Endothelial cell of hepatic sinusoid (primary cell): ENCODE measurements at regions not wholly inside any gene's neighbourhood (a gene's known extent, or its start where the extent isn't known, plus 50 kb on each side); places are given as distances from the start of the nearest gene placed in this dataset.

Experiments used
- in situ Hi-C: cut with HindIII; loops from 2 replicates; pipeline ENCODE4 v1.10.0; 2017; ENCODE audit warnings: low sequenced_read_pairs

DNA sequence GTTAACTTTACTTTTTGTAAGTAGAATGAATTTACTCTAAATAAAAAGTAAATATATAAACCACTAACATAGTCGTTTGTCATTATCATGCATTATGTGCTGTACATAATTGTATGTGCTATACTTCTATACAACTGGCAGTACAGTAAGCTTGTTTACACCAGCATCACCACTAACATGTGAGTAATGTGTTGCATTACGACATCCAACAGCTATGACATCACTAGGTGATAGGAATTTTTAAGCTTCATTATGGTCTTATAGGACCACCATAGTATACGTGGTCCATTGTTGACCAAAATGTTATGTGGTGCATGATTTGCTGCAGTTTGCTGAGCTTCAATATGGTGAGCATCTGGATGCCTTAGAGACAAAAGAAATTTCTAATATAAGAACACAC lies 819.1 kb upstream of the GRAMD2B start:
- in situ Hi-C loops = no loop called here

DNA sequence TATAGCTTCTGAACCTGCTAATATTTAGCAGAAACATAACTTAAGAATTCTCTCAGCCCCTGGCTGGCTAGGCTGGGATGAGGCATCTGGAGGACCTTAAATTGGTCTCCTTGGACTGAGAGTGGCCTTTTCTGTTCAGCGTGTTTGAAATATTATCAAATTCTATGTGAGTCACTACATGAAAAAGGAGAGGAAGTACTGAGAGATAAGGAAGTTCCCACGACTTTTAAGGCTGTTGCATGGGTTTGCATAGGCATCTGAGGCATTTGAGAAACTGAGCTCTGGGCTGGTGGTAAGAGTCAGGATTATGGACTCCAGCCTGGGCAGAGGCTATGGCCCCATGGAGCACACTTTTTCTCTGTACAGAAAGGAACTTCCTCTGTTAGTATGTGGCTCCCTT lies 816.2 kb upstream of the GRAMD2B start:
- in situ Hi-C loops = no loop called here

DNA sequence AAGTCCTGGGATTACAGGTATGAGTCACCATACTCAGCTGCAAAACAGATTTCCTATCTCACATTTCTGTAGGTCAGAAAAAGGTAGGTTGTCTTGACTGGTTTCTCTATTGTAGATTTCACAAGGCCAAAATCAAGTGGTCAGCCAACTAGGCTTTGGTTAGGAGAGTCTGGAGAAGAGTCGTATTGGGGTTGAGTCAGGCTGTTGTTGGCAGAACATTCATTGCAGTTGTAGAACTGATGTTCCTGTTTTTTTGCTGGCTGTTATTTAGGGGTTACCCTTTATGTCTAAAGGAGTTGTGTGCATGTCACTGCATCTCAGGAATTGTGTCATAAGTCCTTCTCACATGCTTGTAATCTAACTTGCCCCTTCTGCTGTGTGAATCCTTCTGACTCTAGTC lies 814.2 kb upstream of the GRAMD2B start:
- in situ Hi-C loops = no loop called here

DNA sequence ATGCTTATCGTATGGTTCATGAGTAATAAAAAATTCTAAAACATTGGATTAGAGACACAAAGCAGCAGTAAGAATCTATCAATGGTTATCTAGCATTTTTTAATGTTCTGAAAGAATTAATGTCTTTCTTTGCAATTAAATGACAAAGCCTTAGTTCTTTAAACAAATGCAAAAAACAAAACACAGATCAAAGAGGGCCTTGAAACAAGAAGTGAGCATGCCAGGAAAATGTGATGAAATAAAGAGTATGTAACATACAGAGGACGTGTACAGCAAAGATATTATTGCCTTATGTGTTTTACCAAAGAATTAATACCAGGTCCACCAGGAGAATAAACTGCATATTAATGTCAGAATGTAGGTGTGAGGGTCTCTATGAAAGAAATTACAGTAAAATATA lies 812.3 kb upstream of the GRAMD2B start:
- in situ Hi-C loops = no loop called here

DNA sequence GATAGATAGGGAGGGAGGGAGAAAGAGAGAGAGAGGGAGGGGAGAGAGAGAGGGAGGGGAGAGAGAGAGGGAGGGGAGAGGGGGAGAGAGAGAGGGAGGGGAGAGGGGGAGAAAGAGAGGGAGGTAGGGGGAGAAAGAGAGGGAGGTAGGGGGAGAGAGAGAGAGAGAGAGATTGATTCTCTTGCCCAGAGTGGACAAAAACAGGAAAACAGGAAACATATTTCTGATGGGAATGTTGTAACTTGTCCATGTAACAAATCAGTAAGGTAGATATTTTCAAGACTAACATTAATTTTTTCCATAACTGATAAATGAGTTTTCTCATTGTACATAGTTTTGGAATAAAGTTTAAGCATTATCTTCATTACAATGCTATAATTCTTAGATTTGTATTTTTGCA lies 811.7 kb upstream of the GRAMD2B start:
- in situ Hi-C loops = no loop called here

DNA sequence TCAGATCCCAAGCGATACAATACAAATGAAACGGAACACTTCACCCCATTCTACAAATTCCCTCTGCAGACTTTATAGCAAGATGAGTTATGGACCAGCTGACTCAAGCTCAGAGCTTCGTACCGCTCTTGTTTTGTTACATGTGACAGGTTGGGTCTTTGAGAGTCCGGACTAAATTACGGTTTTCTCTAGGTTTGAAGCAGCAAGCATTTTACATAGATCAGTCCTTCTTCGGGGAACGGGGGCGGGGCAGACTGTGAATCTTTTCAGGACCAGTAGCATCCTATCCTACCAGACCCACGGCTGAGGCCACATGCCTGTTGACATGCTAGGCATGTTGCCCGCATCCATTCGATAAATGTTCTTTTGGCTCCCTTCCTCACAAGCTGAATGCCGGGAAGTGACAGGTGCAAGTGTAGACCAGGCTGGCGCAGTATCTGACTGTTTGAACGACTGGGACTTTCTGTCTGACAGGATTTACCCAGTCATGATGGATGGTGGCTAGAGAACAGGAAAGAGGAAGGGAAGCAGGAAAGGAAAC lies 811.0 kb upstream of the GRAMD2B start:
- in situ Hi-C loops = no loop called here

DNA sequence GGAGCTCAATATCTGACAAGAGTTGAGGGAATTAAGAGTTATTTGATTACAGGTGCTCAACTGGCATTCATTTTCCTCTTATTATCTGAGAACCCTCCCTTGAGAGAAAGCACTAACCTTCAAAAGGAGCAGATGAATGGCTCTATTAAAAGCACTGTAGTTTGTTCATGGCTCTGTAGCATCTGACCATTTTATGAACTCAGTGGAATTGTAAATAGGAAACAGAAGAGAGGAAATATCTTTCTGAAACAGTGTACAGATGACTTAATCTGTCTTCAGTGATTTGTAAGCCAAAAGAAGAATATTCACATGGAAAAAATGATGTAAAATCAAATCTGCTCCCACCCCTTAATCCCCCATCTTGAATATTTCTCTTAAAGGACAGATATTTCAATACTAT lies 810.4 kb upstream of the GRAMD2B start:
- in situ Hi-C loops = no loop called here

DNA sequence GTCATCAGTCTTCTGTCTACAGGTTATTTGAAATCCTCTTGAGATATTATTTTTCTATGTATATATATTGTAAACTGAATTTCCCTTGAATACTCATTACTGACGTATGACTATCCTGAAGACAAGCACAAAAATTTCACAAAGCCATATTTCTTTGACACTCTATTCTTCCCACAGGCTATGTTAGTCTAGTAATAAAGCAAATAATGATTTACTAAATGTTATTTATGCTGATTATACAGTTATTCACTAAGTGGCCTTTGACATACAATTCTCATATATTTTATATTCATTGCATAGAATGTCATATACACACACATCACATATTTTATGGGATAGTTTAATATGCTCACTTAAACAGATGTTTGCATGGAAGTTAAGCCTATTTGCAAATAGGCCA lies 793.0 kb upstream of the GRAMD2B start:
- in situ Hi-C loops = no loop called here

DNA sequence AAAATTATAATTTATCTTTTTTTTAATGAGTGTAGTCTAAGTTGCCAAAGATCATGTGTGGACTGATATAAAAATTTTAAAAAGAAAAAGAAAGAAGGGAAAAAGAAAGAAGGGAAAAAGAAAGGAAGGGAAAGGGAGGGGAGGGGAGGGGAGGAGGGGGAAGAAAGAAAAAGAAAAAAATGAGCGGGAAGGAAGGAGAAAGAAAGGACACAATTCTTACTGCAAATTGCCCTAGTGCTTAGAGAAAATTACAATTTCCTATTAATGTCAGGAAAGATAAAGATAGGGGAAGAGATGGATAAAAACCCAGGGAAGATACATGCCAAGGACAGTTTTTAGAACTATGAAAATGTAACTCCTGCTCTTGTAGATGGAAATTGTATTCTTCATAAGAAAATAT lies 789.7 kb upstream of the GRAMD2B start:
- in situ Hi-C loops = no loop called here

DNA sequence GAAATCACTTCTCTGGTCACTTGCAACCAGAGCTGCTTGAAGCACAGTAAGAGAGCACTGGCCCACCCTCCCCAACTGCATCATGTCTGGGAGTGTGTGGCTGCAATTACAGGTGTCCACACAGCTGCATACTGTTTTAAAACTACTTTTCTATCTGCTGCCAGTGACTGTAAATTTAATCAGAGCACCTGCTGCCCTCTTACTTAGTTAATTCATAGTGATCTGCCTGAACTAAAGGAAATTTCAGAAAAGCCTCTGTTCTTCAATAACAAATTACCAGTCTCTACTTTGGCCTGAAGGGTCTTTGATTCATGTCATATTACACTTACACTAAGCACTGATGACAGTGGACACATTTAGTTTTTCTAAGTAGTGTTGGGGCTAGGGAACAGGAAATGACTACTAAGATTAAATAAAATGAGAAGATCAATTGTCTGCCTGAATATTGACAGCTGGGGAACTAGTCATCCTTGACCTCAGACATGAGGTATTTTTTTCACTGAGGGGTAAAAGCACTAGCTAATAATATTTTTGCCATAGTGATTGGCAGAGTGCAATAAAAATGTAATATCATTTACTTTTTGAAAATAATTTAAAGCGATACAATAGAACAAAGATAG lies 788.9 kb upstream of the GRAMD2B start:
- in situ Hi-C loops = no loop called here

DNA sequence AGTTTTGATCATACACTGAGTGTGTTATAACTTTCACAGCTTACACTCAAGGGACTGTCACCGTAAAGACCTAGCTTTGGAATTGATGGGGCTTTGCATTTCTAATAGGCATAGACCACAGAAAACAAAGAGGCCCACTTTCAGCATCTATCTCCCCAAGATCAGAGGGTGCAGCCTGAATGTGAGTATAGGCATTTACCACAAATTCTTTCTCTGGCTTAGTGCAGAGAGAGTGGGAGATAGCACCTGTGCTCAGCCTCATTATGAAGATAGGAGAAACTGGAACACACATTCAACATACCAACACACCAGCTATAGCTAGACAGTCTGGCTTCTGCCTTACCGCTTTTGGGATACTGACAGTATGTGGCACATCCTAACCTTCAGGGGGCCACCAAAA lies 783.4 kb upstream of the GRAMD2B start:
- in situ Hi-C loops = loop anchor here (5.0 kb wide), 1 partner anchor 57 kb away; no protein-coding TSS in a partner anchor

DNA sequence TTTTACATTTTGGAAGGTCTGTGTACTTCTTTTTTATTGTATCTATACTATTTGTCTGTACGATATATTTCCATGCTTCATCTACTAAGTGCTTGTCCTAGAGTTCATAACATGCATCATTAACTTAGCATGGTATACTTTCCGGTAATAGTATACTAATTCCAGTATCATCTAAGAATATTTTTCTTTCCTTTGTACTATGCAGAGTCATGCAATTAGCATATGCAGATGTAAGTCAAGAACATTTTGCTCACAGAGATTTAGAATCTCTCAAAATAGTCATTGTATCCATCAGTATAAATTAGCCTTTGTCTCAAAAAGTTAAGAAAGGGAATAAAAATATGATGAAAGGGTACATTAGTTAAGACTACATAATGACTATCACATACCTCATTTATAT lies 770.4 kb upstream of the GRAMD2B start:
- in situ Hi-C loops = no loop called here

DNA sequence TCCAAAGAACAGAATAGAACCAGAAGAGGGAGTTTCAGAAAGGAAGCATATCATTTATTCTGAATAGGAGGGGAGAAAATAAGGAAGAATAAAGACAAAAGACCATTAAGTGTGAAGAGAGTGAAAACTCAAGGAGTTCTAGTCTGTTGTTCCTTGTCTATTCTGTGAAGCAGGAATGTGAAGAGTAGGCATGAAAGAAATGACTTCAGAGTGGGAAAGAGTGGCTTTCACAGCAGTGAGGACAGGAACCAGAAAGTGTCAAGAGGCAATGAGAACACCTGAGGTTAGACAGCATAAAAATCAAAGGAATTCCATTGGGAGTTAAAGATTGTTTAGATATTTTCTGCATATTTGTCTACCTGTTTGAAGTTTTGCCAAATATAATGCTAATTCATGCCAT lies 768.8 kb upstream of the GRAMD2B start:
- in situ Hi-C loops = no loop called here

DNA sequence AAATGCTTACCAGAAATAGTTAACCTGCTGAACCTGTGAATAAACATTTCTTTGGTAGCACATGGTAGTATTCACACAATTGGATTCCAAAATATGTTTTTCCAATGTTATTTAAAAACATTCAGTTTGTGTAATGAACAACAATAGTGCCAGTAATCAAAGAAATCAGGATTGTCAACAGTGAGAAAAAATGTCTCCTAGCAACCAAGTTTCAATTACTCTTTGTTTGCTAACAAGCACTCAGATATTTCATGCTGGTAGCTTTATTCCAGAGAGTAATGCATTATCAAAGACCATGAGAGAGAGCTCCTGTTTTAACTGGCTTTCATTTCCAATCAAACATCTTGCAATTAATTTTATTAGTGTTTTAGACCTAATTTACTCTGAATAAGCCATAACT lies 768.1 kb upstream of the GRAMD2B start:
- in situ Hi-C loops = no loop called here

DNA sequence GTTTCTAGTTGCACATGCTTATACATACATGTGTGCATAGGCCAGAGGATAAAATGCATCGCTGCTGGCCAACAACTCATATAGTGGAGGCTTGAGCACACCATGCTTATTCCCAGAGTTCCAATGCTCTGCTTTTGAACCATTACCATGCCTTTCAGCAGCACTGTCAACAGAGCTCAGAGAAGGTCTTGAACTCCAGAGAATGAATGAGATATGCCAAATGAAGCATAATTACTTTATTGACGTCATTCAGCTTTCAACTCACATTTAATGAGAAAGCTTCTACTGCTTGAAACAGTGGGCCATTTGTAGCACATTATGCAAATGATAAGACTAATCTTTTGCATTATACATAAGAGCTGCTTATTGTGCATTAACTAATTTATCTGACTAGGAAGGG lies 765.3 kb upstream of the GRAMD2B start:
- in situ Hi-C loops = no loop called here

DNA sequence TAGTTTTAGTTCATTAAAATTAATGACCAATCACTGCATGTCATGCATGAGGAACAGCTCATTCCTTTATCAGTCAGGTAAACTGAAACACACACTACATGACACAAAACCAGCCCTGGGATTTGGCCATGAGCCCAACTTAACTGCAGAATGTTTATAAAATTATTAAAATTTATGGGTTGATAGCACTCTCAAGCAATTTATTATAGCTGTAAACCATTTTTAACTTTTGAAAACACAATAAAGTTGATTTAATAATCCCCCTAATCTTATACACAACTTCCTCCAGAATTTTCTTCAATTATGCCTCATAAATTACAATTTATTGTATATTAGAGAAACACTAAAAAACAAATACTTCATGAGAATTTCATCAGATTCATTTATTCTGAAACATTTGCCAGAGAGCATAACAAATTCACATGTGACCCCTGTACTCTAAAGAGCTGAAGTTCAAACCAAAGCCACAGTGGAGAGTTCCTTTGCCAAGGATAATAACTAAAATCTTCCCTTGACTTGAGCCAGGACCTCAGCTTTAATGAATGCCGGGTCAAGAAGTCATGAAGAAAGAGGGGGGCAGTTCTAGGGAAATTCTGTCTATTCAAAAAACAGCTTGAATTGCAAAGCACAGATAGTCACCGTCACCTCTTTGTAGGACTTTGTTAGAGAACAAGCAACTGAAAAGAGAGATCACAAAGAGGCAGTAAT lies 763.7 kb upstream of the GRAMD2B start:
- in situ Hi-C loops = no loop called here

DNA sequence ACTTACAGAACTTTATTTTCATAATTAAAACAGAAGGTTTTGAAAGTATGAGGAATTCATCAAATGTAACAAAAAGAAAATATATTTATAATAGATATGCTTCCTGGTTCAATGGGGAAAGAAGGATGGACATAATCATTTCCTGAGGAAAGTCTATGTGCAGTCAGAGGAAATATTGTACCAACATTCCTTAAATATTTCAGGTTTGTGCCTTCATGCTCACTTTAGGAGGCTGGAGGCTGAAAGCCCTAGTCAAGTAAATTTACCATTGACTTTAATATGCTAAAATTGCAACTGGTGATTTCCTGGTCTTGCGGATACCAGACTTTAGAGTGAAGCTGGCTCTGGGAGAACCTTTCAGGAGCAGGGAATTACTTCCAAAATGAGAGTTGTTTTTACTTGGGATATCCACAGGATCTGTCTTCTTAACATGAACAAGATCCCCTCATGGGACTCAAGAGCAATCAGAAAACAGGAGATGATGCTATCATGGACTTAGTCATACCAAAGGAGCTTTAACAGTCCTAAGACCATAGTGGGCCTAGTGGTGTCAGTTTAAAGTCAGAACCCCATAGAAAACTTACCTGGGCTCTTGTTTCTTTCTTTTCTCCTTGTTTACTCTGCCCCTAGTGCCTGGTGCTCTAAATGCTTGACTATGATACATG lies 762.8 kb upstream of the GRAMD2B start:
- in situ Hi-C loops = no loop called here

DNA sequence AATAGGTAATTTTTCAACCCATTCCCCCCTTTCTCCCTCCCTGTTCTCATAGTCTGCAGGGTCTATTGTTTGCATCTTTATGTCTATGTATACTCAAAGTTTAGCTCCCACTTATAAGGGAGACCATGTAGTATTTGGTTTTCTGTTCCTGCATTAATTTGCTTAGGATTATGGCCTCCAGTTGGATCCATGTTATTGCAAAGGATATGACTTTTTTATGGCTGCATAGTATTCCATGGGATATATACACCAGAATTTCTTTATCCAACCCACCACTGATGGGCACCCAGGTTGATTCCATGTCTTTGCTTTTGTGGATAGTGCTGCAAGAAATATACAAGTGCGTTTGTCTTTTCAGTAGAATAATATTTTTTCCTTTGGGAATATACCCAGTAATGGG lies 761.6 kb upstream of the GRAMD2B start:
- in situ Hi-C loops = no loop called here

DNA sequence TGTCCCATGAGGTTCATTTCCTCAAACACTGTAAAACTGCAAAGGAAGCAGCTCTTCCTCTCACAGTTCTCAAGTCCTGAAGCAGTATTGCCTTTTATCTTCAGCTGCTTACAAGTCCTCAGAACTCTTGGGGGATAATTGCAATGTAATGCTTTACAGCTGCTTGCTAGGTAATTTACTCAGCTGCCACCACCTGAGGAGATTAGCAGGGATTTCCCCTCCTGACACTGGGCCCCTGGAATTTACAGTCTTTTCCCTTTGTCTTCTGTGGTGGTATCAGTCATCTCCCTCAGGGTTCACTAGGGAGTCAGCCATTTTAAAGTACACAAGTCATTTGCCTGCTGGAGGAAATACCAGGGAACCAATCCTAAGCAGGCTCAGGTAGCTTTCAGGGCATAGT lies 754.3 kb upstream of the GRAMD2B start:
- in situ Hi-C loops = no loop called here

DNA sequence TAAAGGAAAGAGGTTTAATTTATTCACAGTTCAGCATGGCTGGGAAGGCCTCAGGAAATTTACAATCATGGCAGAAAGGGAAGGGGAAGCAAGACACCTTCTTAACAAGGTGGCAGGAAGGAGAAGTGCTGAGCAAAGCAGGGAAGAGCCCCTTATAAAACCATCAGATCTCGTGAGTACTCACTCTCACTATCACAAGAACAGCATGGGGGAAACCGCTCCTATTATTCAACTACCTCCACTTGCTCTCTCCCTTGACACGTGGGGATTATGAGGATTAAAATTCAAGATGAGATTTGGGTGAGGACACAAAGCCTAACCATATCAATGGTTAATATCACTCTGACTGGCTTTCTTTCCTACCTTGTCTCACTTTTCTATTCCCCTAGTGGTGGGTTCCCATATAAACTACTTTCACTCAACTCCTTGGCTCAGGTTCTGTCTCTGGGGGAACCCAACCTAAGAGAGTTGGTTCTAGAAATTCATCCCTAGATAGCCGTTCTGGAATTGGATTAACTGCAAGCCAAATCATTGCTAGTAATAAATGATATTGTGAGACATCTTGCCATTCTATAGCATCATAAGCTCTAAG lies 749.8 kb upstream of the GRAMD2B start:
- in situ Hi-C loops = no loop called here

DNA sequence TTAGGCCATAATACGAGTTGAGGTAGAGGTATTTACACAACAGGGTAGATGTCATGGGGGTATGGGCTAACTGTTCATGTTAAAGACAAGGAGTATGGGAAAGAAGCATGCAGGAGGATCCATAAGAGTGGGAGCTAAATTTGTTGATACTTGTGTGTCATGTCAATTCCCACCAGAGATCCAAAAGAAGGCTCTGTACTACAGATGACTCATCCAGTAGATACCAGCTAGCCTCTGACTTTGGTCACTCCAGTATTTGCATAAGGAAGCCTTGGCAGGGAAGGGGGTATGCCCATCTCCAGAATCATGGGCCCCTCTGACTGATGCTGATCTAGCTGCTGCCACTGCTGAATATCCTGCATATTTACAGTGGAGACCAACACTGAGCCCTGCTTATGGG lies 743.7 kb upstream of the GRAMD2B start:
- in situ Hi-C loops = no loop called here

DNA sequence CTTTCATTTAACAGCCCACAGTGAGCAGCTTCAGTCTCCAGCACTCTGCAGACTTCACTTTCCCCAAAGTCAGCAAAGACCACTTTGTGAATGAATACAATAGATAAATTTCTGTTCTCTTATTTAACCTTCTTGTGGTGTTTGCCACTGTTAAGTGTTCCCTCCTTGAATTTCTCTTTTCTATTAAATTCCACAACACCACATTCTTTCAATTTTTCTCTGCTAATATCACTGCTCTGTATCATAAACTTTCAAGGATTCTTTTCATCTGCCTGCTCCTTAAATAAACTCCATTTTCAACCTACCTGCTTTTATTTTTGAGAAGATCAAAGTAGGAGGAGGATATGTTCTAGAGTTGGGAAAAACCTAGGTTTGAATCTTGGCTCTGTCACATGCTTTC lies 739.5 kb upstream of the GRAMD2B start:
- in situ Hi-C loops = no loop called here
